Kidney (tissue), 13 donors: ENCODE measurements at regions not wholly inside any gene's neighbourhood (a gene's known extent, or its start where the extent isn't known, plus 50 kb on each side); places are given as distances from the start of the nearest gene placed in this dataset.

ENCODE experiments used
- DNase-seq, 5 donors: peaks; one replicate each; pipeline ENCODE4 v3.0.0-alpha.2; 2013 to 2020
- FAIRE-seq: peaks from 2 replicates; lab custom pipeline; 2012; peaks lifted over from hg19 to GRCh38; lab: Jason Lieb, UNC
- H3K27ac ChIP-seq, 2 donors: one replicate each; pipeline ENCODE4 v1.7.0; 2013; ENCODE audit warnings: low read depth in 2 of 2, low read length in 2 of 2, inconsistent platforms in 1 of 2
- H3K27me3 ChIP-seq: one replicate; pipeline ENCODE4 v1.7.1; 2013; ENCODE audit warnings: low read length, inconsistent platforms; ENCODE audit not compliant: control insufficient read depth, insufficient read depth
- H3K36me3 ChIP-seq, 3 donors: one replicate each; pipeline versions ENCODE4 v1.7.0 to v1.7.1; 2013; ENCODE audit warnings: low read length in 3 of 3, control low read depth in 1 of 3, inconsistent platforms in 1 of 3; ENCODE audit not compliant: insufficient read depth in 3 of 3, control insufficient read depth in 2 of 3
- H3K4me1 ChIP-seq, 3 donors: one replicate each; pipeline versions ENCODE4 v1.7.0 to v1.7.1; 2013; ENCODE audit warnings: low read length in 3 of 3, inconsistent platforms in 1 of 3, low read depth in 1 of 3; ENCODE audit not compliant: control insufficient read depth in 2 of 3, insufficient read depth in 2 of 3
- H3K4me3 ChIP-seq, 3 donors: one replicate each; pipeline versions ENCODE4 v1.7.0 to v1.8.1; 2013; ENCODE audit warnings: low read length in 3 of 3, control low read depth in 1 of 3, inconsistent platforms in 1 of 3
- H3K9ac ChIP-seq, 3 donors: one replicate each; pipeline versions ENCODE4 v1.7.0 to v1.7.1; 2013; ENCODE audit warnings: low read length in 3 of 3, control low read depth in 1 of 3, inconsistent platforms in 1 of 3
- H3K9me3 ChIP-seq, 3 donors: one replicate each; pipeline versions ENCODE4 v1.7.0 to v1.7.1; 2013; ENCODE audit warnings: low read length in 3 of 3, control low read depth in 1 of 3, inconsistent platforms in 1 of 3; ENCODE audit not compliant: control insufficient read depth in 2 of 3, insufficient read depth in 1 of 3
- intact Hi-C: fragments of 100-400 bp; cut with DNase I; formaldehyde crosslinking; loops from one replicate; pipeline ENCODE4 v1.11.1; 2022
- TF ChIP-seq, protein P1 (sequence below): IDR thresholded peaks from 3 replicates; pipeline ENCODE4 v1.5.1; 2012; ENCODE audit warnings: mild to moderate bottlenecking, moderate library complexity, borderline replicate concordance; ENCODE audit not compliant: insufficient read depth; ENCODE audit errors: extremely low read depth
- donor health status: control.
- donor health status: control.
- donor health status: control.
- donor health status: control.
- donor health status: control.
- donor health status: DM: yes; HTN: yes; CAD: no.
- donor health status: Normal renal cell carcinoma (clear cell type).

GRCh38 chr16:79970551-79971236 is 370.2 kb upstream of the MAF start:
- intact Hi-C loops = no loop called here
- H3K36me3 ChIP-seq = no peaks in the 10 kb centered on the region
- H3K9me3 ChIP-seq = no peaks in the 10 kb centered on the region
- no peak overlapping the region for H3K9ac ChIP-seq
- no peaks in the 10 kb centered on the region for H3K4me1 ChIP-seq
- no peak for DNase-seq
- no peak for FAIRE-seq
- no peaks in the 10 kb centered on the region for H3K27me3 ChIP-seq
- TF ChIP-seq, protein P1, sequence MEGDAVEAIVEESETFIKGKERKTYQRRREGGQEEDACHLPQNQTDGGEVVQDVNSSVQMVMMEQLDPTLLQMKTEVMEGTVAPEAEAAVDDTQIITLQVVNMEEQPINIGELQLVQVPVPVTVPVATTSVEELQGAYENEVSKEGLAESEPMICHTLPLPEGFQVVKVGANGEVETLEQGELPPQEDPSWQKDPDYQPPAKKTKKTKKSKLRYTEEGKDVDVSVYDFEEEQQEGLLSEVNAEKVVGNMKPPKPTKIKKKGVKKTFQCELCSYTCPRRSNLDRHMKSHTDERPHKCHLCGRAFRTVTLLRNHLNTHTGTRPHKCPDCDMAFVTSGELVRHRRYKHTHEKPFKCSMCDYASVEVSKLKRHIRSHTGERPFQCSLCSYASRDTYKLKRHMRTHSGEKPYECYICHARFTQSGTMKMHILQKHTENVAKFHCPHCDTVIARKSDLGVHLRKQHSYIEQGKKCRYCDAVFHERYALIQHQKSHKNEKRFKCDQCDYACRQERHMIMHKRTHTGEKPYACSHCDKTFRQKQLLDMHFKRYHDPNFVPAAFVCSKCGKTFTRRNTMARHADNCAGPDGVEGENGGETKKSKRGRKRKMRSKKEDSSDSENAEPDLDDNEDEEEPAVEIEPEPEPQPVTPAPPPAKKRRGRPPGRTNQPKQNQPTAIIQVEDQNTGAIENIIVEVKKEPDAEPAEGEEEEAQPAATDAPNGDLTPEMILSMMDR = no peak
- no peak overlapping the region for H3K27ac ChIP-seq
- no peak overlapping the region for H3K4me3 ChIP-seq

DNA sequence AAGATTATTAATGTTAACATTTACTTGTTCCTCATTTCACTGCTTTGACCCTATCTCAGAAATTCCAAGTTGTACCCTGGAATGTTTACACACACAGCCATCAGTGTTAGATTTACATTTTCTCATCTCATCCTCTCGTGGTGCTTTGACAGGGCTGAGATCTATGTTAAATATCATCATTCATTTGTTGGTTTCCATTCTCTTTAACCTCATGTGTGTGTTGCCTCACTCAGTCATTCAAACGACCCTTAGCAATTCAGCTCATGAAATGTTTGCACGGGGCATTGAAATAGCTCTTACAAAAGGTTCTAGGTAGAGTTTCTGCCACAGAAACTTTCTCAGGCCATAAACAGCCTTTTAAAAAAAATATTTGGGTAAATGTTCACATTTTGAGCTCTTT is 369.6 kb upstream of the MAF start:
- H3K4me1 ChIP-seq = no peaks in the 10 kb centered on the region
- H3K4me3 ChIP-seq = no peak overlapping the region
- intact Hi-C loops = no loop called here
- FAIRE-seq (no peak), DNase-seq (no peak)
- no peak overlapping the region for H3K9ac ChIP-seq
- H3K36me3 ChIP-seq = no peaks in the 10 kb centered on the region
- TF ChIP-seq, protein P1 = no peak
- H3K27me3 ChIP-seq = no peaks in the 10 kb centered on the region
- H3K9me3 ChIP-seq = no peaks in the 10 kb centered on the region
- no peak overlapping the region for H3K27ac ChIP-seq

DNA sequence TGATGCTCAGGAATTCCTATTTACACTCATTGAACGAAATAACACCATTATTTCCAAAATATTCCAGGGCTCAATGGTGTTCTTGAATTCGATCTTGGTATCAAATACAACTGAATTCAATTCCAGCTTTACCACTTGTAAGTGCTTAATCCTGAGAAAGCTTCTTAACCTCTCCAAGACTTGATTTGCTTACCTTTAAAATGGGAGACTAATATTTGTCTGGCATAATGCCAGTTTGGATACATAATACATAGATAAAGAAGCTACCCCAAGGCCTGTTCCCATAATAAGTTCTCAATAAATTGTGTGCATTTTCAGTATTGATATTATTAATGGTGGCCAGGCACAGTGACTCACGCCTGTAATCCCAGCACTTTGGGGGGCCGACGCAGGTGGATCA is 368.9 kb upstream of the MAF start:
- intact Hi-C loops = no loop called here
- Histone ChIP-seq H3K9me3 (no peaks in the 10 kb centered on the region), H3K27me3 (no peaks in the 10 kb centered on the region), H3K4me3 (no peak overlapping the region), H3K36me3 (no peaks in the 10 kb centered on the region), H3K27ac (no peak overlapping the region), H3K9ac (no peak overlapping the region), H3K4me1 (no peaks in the 10 kb centered on the region)
- DNase-seq (no peak), FAIRE-seq (no peak)
- TF ChIP-seq, protein P1 = no peak

GRCh38 chr16:79966226-79966625 is 365.7 kb upstream of the MAF start:
- no peak overlapping the region for H3K9ac ChIP-seq
- no peak overlapping the region for H3K27ac ChIP-seq
- H3K36me3 ChIP-seq = no peaks in the 10 kb centered on the region
- intact Hi-C loops = no loop called here
- H3K4me3 ChIP-seq = no peak overlapping the region
- FAIRE-seq (no peak), DNase-seq (peak in 1 of 5 donors; percentile 18)
- TF ChIP-seq, protein P1 = no peak
- H3K27me3 ChIP-seq = no peaks in the 10 kb centered on the region
- H3K9me3 ChIP-seq = no peaks in the 10 kb centered on the region
- no peaks in the 10 kb centered on the region for H3K4me1 ChIP-seq
